Activated gamma-delta T cell (primary cell): ENCODE measurements at regions not wholly inside any gene's neighbourhood (a gene's known extent, or its start where the extent isn't known, plus 50 kb on each side); places are given as distances from the start of the nearest gene placed in this dataset.
"Not testable (repeated sequence)": the region's sequence is repeated elsewhere in the genome, so short reads cannot be mapped to it uniquely, and the experiment has no call there.

ENCODE experiments used
- DNase-seq: peaks from one replicate; lab custom pipeline; 2025; lab: John Stamatoyannopoulos, UW

DNA sequence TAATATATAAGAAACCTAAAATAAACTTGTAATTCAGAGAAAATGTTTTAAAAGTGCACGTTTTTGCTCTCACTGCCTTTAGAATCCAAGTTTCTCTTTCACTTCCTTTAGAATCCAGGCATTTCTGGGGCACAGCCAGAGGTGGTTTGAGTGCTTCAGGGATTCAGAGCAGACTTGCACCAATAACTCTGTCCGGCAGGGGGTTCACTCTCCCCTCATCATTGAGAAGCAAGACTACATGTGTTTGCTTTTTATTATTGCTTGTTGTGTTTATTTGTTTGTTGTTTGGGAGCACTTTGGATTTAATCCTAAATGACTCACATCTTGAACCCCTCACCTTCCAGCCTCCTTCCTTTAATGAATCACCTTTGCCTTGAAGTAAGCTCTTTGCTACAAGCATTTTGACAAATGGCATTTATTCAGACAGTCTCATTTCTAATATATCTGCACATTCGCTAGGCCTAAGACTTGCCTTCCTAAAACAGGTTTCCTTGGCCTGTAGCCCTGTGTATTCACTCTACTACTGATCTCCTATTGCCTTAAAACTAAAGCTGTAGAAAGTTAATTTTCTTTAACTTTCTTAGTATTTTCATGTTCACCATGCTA lies 233.5 kb upstream of the ATP5MC3 start:
- DNase-seq: no peak

DNA sequence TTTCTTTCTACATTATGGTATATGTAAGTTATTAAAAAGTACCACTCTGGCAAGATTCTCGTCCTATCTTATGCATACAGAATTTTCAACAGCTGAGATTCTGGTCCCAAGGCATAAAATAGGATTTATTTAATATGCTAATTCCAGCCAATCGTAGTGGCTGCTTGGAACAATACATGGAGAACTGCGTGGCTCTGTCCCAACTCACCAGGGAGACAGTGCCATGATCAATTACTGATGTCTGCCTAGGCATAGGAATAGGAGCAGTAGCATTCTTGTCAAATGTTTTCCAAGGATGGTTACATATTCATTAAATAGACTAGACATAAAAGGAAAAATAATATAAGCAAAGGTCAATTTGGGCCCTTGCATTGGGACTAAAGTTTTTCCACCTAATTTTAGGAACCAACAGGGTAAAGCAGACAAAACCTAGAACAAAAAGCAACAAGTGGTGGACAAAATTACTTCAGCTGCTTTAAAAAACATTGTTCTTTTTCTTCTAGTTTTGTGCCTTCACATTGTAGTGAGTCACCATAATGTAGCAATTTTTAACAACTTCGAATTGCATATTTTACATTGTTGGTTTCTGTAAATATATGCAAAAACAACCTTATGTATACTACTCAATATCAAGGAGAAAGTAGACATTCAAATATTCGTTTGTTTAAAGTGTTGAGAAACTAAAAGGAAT lies 232.8 kb upstream of the ATP5MC3 start:
- no peak for DNase-seq

DNA sequence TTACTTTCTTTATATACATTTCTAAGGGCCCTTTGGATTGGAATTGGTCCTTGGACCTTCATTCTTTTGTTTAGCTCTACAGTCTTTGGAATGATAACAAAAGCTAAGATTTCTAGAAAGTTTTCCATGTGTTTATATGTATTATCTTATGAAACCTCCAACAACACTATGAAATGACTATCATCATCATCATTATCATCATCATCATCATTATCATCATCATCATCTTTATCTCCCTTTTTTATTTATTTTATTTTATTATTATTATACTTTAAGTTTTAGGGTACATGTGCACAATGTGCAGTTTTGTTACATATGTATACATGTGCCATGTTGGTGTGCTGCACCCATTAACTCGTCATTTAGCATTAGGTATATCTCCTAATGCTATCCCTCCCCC lies 229.4 kb upstream of the ATP5MC3 start:
- DNase-seq: not testable (repeated sequence)

DNA sequence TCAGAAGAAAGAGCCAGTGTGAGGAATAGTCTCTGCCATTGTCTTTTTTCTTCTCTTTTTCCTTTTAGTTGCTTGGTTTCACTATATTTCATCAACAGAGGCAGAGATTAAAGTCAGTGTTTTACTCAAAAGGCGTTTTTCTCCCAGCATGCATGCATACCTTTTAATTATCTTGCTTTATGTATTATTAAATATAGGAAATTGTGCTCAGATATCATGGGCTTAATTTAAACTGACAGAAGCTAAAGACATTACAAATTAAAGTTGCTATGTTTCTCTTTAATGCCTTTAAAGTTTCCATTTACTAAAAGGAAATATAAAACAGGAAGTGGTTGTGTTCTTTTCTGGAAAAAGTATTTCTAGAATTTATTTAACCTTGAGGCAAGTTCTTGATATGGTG lies 223.3 kb upstream of the ATP5MC3 start:
- DNase-seq: no peak

DNA sequence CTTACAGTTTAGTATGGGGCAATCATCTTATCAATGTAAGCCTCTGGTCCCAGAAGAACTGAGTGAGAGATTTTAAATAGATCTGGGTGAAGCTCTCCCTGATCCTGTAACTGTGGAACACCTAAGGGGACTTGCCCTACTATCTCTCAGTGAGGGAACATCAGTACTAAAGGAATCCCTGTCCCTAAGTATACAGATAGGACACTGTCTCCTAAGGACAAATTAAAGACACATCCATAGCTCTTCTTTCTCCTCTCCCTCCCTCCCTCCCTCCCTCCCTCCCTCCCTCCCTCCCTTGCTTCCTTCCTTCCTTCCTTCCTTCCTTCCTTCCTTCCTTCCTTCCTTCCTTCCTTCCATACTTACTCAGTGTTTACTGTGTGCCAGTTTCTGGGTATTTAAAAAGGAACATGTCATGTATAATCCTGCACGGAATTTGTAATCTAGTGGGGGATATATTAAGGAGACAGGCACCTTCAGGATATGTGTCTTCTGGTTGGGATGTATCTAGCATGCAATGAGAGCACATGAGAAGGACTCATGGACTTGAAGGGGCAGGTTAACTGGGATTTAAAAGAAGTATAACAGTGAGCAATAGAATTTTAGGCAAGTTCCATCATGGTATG lies 222.2 kb upstream of the ATP5MC3 start:
- DNase-seq: no peak

DNA sequence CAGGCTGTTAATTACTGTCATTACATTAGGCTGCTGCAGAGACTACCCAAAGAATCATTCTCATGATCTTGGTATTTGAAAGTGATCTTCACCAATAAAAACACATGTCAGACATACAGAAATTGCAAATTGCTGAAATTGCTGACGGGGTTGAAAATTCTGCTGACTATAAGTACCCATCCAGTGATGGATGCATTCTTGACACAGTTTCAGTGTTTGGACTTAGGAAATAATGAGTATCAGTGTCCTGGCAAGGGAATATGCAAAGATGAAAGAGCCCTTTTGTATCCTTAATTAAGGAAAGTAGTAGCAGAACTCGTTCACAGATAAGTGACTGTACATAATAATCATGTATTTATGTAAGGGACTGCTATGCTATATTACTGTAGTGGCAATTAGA lies 221.1 kb upstream of the ATP5MC3 start:
- DNase-seq: no peak

DNA sequence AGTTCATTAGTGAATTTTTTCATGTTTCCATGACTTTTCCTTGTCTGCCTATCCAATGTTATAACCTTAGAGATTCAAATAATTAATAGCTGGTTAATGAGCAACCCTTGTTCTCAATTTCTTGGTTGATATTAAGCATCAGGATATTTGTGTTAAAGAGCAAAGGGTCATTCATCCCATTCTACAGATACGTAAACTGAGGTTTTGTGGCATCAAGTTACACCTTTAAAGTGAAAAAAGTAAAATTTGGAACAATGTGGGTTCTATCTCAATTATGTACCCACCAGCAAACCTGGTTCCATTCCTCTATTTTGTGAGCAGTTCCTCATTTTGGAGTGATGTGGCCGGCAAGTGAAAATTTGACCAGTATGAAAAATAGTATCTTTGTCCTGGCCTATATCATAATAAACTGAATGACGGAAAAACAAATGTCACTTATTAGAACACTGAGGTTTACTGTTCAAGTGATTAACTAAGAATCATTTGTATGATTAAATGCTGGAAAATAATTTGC lies 220.5 kb upstream of the ATP5MC3 start:
- no peak for DNase-seq

DNA sequence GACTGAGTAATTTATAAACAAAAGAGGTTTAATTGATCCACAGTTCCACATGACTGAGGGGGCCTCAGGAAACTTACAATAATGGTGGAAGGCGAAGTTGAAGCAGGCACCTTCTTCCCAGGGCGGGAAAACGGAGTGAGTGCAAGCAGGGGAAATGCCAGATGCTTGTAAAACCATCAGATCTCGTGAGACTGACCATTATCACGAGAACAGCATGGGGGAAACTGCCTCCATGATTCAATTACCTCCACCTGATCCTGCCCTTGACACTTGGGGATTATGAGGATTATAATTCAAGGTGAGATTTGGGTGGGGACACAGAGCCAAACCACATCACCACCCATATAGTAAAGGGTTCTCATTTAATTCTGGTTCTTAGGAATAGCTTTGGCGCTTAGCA lies 219.5 kb upstream of the ATP5MC3 start:
- no peak for DNase-seq

DNA sequence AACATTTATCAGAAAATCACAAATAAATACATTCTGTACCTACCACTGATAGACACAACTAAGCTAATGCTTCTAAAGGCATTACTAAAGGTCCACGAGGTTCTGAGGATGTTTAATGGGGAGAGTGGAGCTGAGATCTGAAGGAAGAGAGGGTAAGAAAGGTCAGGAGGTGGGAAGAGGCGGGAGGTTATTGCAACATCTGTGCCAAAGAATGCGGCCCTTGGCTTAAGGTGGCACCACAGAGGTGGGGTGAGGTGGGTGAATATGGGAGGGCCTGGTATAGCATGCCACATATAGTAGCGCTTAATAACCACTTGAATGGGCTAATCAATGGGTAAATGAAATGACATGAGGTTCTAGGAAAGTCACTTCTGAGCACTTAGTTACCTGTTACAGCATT lies 217.8 kb upstream of the ATP5MC3 start:
- DNase-seq: no peak

DNA sequence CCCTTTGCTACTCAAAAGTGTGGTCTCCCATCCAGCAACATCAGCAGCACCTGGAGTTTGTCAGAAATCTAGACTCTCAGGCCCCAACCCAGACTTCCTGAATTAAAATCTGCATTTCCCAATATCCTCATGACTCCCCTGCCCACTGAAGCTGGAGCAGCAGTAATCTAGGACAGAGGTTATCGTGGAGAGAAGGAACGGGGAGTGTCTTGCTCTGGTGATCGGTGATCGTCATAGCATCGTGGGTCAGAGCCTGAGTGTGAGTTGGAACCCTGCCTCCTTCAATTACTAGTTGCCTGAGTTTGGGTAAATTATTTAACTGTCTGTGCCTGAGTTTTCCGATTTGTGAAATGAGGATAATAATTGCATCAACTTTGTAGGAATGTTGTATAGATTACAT lies 217.3 kb upstream of the ATP5MC3 start:
- DNase-seq: no peak

DNA sequence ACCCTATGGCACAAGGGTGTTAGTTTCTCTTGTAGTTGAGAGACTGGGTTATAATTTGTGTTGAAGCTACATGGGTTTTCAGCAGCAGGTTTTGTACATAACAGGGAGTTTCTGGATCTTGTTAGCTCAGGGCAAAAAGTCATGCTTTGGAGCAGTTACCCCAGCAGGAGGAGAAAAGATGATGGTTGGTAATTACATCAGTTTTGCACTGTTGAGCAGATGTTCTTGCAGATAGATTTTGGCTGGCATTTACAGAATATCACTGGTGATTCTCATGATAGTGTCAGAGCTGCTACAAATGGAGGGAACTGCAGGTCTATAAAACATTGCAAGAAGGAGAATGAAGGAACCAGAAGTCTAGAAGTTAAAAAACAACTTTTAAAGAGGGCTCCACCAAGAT lies 215.2 kb upstream of the ATP5MC3 start:
- no peak for DNase-seq

DNA sequence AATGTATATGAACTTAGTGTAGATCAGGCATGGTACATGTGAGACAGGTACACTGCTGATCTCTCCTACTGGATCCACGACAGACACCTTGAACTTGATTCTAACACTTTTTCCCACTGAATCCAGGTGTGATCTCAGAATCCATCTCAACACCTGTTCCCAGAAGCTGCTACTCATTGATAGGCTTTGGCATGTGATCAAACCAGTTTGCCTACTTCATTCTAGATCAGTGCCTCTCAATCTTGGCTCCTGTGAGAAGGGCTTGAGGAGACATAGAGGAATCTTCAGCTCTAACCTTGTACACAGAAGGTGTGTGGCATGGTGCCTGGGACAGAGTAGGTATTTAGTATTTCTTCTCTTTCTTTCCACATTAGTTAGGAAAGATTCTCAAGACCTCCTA lies 212.3 kb upstream of the ATP5MC3 start:
- DNase-seq: no peak

DNA sequence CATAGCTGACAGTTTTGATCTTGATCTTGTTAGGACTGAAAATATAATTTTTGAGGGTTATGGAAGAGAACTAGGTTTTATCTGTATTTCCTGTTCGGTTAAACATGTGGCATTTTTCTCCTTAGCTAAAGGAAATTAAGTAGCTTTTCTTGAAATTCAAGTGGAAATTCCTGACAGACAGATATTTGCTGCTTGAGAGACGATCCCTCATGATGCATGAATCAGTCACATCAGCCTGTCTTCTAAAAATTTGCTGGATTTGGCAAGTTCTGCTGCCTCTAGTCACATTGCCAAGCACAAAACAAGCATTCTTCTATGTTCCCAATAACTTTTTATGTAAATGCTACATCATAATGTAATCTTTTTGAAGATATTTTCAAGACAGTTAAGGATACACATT lies 201.8 kb upstream of the ATP5MC3 start:
- no peak for DNase-seq

DNA sequence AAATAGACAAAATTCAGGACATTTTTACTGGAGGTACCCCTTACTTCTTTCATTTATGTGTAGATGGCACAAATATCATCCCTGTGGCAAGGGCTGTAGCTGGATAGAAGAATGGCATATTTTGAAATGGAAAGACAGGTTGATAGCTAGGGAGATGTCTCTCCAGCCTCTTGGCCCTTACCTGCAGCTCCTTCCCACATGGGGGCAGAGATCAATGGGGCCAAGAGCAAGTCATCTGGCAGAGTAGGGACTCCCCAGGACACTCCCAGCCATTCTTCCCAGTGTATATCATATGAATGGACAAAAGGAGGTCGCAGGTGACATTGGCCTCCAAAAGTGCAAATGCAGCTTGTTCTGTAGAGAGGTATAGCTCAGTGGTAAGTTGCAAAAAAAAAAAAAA lies 192.2 kb upstream of the ATP5MC3 start:
- DNase-seq: no peak

DNA sequence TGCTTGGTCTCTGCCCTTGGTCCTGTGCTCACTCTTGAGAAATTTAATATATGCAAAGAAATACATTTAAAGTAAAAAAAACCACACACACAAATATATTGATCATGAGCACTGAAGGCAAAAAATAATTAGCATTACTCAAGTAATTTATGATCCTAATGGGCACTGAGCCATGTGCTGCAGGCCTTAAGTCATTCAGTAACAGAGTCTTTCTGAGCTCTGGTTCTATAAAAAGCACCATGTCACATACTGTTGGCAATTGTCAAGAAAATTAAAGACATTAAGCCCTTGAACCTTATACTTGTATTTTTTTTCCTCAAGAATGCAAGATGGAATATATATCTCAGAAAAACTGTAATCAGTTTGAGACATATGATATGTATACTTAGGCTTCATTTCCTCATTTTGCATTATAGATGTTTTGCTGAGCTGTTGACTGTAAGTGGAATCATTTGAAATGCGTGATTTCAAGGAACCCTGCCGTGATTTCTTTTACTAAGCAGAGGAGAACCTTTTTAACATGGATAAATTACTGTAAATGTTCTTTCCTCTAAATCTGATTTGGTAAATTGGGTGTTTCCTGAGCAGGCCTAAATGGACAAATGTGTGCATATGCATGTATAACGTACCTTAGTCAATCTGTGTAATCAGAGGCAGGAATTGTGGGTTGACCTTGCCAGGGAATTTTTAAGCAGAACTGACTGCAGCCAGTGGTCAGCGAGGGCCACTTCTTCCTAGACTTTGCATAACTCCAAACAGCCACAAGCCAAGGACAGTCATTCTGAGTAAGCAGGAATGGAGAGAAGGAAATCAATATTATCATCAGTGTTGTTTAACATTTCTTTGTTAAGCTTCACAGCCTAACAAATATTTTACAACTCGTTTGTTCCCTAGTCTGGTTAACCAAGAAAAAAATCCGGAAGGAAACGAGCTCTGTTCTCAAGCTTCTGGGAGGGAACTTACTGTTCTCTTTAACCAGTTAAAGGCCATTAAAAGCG lies 191.5 kb upstream of the ATP5MC3 start:
- no peak for DNase-seq

DNA sequence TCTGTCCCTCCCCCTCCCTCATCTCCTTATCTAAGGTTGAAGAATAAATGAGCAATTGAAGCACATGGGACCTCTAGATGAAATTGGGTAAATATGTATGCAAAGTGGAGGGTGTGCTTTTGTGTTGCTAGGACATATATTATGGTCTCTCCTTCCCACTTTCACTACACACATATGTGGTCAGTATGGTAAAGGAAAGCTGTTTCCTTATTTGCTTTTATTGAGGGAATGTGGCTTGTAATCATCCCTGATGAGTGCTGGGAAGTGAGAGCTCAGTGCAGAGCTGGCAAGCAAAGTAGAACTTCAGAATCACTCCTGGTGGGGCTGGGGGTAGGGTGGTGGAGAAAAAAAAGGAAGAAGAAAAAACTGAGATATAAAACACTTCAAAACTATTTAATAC lies 189.9 kb upstream of the ATP5MC3 start:
- DNase-seq: no peak

DNA sequence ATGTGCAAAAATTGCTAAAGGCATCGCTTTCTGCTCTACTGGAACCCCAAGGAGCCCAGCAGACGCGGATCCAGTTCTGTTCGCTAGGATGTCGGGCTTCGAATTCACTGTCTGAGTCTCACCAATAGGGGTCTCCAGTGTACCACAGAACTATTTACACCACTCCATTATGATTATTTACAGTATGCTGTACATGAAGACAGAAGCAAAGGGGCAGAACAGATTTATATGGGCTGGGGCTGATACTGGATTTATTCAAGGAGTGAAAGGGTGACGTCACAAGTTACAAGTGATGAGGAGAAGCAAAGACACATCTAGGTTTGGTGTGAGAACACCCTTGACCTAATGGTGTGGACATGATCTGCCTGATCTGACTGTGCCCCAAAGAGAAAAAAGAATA lies 185.3 kb upstream of the ATP5MC3 start:
- no peak for DNase-seq

DNA sequence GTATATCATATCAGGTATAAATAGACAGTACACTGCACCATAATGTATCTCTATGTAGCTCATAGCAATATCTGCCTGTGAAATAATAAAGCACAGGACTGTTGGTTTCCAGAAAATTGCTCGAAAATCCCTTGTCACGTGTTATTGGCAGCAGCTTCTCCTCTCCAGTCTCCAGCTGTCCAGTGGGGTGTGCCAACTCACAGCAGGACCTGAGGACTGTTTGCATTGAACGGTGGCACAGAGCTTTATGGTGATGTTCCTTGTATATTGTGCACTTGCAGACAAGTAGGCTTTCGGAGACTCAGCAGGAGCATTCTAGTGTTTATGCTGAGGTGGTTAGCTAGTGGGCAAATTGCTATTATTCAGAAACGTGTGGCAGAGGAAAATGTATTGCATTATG lies 182.2 kb upstream of the ATP5MC3 start:
- DNase-seq: no peak

DNA sequence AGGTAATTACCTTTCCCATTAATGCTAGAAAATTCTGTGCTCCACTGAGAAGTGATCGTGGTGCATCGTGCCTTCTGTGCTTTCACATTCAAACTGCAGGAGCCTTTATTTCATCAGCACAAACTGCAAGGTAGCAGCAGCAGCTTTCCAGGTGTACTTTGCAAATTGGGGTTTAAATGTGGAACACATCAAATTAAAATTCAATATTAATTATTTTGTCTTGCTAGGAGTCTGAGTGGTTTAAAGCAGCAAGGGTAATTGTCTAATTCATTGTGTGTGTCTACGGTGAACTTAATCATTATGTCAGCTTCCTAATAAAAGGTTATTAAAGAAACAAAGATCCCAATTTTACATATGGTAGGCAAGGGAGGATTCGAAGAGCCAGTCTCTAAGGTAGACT lies 180.8 kb upstream of the ATP5MC3 start:
- no peak for DNase-seq

DNA sequence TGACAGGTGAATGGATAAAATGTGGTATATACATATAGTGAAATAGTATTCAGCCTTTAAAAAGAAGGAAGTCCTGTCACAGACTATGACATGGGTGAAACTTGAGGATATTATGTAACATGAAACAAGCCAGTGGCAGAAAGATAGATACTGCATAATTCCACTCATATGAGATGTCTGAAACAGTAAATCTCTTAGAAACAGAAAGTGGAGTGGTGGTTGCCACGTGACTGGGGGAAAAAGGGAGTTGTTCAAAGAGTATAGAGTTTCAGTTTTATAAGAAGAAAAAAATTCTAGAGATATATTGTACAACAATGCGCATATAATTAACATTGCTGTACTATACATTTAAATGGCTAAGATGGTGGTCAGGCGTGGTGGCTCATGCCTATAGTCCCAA lies 178.2 kb upstream of the ATP5MC3 start:
- DNase-seq: no peak

DNA sequence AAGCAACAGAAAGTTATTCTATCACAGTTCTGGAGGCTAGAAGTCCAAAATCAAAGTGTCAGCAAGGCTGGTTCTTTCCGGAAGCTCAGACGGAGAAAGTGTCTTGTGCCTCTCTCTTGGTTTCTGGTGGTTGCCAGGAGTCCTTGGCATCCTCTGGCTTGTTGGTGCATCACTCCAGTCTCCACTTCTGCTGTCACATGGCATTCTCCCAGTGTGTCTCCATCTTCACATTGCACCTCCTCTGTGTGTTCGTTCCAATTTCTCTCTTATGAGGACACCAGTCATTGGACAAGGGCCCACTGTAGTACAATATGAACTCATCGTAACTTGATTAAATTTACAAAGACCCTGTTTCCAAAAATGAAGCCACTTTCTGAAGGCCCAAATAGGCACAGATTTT lies 175.4 kb upstream of the ATP5MC3 start:
- no peak for DNase-seq

DNA sequence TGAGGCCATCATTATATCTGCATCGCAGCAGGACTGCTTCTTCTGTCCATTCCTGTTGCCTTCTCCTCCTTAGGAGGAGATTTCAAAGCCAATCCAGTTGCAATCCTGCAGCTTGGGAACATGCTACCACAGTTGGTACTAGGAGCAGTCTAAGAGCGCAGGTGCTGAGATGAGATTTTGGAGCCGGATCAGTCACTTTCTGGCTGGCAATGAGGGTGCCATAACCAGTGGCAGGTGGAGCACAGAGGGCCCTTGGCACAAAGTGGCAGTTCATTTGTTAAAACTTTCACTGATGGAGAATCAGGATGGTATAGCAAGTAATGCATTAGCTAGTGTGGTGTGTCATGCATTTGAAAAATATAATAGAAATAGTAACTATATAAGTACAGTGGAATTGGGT lies 173.7 kb upstream of the ATP5MC3 start:
- DNase-seq: no peak
